T-helper 9 cell (primary cell): ENCODE measurements at regions not wholly inside any gene's neighbourhood (a gene's known extent, or its start where the extent isn't known, plus 50 kb on each side); places are given as distances from the start of the nearest gene placed in this dataset.
"Not testable (repeated sequence)": the region's sequence is repeated elsewhere in the genome, so short reads cannot be mapped to it uniquely, and the experiment has no call there.

Experiments used
- DNase-seq: peaks from one replicate; pipeline ENCODE4 v3.0.0-alpha.2; 2020

DNA sequence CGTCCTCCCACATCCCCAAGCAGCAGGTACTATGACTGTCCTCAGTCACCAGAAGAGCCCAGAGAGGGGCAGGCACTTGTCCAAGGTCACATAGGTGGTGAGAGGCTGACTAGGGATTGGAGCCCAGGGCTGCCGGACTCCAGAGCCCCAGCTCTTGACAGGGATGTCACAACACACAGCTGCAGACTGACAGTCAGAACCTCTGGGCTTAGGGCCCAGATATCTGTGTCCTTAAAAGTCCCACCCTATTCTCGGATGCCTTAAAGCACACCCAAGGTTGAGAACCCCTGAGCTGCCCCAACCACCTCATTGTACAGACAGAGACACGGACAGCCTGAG lies 622.9 kb downstream of the MATN1 start:
- no peak for DNase-seq

DNA sequence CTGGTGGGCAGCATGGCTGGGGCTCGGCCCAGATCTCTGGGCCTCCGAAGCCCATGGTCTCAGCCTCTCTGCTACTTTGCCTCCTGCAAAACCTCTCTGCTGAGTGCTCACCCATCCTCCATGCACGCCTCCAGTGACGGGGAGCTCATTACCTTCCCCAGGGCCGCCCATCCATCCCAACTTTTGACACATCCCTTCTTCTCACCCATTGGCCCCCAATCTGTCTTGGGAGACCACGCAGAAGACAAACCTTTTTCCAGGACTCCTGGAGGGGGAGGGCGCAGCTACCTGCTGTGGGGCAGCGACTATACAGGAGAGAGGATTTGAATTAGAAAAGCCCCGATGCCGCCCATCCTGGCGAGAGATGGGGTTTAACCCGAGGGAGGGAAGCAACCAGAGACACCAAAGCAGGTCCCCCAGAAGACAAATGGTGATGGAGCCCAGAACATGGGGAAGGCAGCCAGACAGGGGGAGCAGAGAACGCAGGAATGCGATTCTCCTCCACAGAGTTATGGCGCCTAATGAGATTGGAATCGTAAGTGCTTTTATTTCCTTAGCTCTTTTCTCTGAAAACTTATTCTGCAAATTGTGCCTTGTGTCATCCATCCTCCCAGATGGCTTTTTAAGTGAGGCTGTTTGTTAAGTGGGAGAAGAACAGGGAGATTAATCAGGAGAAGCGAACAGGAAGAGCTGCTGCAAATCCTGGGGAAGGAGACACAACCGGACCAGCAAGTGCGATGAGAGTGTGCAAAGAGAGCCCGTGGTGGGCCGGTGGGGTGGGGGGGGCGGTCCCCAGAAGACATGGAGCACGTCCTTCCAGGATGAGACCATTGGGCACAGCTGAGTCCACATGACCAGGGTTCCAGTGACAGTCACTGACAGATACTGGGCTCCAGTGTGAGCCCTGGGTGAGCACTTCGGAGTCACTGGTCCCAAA lies 623.5 kb downstream of the MATN1 start:
- DNase-seq = no peak

DNA sequence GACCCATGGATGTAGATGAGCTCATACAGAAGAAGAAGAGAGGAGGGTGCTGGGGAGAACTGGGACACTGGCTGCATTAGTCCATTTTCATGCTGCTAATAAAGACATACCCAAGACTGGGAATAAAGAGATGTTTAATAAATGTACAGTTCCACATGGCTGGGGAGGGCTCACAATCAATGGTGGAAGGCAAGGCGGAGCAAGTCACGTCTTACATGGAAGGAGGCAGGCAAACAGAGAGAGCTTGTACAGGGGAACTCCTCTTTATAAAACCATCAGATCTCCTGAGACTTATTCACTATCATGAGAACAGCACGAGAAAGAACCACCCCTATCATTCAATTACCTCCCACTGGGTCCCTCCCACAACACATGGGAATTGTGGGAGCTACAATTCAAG lies 625.5 kb downstream of the MATN1 start:
- DNase-seq = not testable (repeated sequence)

DNA sequence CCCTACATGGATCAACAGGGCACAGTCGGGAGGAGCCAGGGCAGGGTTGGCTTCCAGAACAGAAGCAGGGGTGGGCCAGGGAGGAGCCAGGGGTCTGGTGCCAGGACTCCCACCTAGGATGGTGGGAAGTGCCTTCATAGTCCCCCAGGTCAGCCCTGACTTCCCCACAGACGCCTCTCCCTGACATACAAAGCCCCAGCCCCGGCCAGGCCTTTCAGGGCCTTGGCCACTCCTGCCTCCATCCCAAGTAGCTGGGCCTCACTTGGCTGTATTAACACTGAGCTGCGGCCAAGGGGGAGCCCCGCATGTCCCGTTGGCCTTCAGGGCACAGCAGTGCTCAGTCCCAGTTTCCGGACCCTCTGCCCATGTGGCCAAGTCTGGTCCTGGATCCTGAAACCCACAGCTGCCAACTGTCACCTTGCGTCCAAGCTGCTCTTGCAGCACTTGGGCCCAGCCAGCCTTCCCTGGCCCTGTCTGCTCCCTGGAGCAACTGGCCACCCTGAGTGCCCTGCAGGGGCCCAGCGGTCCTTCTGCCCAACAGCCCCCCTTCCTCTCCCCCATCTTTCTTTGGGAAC lies 627.8 kb downstream of the MATN1 start:
- no peak for DNase-seq

DNA sequence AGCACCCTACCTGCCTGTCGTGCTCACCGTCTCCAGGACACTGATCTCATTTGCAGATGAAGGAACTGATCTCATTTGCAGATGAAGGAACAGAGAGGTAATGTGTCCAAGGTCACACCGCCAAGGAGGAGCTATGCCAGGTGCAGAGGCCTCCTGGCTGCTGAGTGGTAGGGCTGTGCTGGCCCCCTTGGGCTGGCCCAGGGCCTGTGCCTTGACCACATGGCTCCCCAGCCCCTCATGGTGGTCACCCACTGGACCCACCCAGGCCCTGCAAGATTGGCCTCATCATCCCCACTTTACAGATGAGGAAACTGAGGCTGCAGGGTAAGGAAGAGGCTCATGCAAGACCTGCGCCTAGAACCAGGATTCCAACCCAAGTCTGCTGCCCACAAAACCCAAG lies 628.3 kb downstream of the MATN1 start:
- no peak for DNase-seq

DNA sequence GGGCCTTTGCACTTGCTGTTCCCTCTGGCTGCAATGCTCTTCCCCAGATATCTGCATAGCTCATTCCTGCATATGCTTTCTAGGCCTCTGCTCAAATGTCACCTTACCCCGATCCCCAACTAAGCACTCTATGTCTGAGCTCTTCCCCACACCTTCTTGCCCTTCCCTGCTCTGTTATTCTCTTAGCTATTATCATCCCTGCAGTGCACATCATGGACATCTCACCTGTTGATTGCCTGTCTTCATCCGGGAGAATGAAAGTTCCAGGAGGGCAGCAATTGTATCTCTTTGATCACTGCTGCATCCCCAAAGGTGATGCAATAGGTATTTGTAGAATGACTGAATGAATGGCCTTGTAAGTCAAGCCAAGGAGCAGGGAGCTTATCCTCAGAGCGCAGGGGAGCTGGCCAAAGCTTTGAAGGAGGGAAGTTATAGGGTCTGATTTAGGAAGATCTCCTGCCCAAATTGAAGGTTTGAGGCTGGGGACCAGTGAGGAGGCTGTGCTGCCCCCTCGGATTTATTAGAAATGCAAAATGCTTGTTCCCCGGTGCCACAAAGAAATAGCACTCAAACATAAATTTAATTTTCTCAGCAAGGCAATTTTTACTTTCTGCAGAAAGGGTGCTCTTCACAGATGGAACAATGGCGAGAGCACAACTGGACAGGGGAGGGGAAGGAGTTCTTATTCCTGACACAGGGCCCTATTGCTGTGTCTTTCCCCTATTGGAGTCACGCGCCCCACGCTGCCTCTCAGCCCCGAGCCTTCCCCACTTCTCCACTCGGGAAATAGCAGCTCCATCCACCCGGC lies 631.1 kb downstream of the MATN1 start:
- no peak for DNase-seq

DNA sequence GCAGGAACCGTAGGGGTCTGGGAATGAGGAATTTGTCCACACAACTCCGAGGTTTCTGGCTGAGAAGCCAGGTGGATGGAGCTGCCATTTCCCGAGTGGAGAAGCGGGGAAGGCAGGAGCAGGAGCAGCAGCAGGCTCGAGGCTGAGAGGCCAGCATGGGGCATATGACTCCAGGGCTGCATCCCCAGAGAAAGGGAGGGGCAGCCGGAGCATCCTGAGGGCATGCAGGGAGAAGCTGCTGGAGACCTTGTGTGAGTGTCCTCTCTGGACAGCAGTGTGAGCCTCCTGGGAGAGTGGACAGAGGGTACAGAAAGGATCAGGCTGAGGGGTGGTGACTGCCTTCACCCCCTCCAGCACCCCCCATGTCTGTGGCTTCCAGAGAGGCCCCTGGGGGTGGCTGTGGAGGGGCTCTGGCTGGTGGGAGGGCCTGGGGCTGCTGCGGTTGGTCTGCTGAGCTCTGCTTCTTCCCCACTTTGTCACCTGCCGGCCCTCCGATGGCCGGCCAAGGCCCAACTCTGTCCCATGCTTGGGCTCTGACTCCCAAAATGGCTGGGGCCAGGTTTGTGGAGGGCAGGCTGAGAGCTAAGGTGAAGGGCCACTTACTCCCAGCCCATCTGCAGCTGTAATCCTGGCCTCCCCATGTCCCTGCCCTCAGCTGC lies 633.1 kb downstream of the MATN1 start:
- no peak for DNase-seq

DNA sequence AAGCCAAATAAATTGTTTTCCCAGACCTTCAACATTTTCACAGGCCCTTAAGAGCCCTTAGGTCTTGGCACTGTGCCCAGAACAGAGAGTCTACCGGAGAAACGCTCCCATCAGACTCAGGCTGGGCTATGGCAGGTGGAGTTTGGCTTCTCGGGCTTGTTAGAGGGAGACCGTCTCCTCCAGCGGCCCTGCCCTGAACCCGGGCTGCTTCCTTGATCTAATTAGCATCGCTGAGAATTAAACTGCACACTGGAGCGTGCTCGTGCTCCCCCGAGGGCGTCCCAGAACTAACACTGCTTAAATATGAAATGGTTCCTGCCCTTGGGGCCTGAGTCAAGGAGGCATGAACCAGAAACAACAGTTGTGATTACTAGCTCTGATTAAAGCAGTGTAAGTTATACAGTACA lies 634.4 kb downstream of the MATN1 start:
- no peak for DNase-seq

DNA sequence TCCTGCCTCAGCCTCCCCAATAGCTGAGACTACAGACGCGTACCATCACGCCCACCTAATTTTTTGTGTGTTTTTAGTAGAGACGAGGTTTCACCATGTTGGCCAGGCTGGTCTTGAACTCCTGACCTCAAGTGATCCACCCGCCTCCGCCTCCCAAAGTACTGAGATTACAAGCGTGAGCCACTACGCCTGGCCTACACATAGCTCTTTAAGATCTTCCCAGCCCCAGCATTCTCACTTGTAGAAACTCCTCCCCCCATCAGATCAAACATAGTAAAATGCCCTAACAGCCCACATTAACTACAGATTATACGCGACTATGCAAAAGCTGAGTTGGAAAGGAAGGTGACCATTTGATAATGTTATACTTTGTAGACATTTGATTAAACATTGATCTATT lies 634.8 kb downstream of the MATN1 start:
- DNase-seq = no peak

DNA sequence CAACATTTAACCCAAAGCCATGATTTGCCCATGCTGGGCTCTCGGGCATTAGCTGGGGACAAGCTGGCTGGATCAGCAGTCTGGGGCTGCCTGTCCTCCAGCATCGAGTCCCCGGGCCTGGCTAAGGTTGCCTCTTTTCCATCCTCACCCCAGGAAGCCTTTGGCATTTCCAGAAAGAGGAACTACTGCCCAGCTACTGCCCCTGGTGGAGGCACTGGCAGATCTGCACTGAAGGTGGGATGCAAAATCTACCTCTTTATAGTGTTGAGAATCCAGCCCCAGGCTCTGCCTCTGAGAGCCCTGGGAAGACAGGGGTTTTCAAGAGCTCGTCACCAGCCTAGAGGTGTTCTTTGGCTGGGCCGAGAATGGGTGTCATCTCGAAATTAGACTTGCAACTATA lies 635.9 kb downstream of the MATN1 start:
- DNase-seq = no peak

DNA sequence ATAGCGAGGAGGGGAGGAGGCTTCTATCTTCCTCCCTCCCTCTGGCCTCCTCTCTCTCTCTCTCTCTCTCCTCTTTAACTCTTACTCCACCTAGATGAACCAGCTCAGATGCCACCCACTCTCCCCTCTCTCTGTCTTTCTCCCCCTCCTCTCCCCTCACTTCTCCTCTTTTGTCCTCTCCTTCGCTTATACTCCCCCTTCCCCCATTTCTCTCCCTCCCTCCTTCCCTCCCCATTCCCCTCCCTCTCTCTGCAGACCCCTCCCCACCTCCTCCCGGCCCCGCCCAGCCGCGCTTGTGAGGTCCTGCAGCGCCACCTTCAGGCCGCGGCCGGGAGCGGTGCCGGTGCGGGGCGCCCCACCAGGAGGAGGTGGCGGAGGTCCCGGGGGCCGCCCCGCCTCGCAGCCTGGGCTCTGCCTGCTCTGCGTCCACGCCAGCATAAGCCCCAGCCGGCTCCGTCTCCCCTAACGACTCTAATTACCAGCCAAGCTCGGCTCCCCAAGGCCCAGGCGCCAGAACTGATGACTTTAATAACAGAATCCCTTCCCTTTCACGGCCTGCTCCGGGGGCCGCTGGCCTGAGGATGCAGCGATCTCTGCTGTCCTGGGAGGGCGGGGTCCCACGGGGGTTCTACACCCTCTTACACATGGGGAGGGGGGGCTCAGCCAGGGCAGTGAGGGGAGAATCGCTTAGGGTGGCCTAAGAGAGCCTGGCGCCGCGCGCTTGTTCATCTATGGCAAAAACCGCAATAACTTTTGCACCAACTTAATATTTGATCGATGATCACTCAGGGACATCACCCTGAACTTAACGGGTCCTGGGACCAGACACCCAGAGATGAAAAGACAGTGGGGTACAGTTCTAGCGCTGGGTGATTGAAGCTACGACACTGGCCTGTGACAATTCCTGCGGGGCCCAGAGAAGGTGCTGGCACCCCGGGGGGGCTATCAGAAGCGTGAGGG lies 637.3 kb downstream of the MATN1 start:
- peak; percentile 22 for DNase-seq

DNA sequence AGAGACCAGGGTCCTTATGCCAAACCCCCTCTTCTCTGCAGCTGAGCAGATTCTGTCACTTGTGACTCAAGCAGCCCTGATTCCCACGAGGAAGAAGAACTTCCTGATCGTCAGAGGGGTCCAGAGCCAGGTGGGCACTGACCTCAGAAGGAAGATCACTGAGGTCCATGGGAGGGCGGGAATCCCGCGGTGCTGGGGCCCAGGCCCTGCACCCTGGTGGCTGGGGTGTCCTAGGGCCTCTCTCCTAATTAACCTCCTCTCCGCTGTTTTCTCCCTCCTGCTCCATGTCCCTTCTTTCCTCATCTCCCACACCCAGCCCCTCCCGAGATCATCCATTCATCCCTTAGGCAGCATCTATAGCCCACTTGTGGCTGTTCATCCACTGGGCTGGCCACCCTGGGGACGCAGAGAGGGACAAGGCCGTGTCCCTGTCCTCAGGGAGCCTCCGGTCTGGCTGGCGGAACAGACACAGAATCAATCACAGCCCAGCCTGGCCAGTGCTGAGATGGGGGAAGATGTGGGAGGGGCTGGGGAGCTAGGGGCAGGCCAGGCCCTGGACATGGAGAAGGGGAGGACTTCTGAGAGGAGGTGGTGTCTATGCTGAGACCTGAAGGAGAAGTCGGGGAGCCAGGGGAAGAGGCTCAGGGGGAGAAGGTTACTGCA lies 638.3 kb downstream of the MATN1 start:
- no peak for DNase-seq

DNA sequence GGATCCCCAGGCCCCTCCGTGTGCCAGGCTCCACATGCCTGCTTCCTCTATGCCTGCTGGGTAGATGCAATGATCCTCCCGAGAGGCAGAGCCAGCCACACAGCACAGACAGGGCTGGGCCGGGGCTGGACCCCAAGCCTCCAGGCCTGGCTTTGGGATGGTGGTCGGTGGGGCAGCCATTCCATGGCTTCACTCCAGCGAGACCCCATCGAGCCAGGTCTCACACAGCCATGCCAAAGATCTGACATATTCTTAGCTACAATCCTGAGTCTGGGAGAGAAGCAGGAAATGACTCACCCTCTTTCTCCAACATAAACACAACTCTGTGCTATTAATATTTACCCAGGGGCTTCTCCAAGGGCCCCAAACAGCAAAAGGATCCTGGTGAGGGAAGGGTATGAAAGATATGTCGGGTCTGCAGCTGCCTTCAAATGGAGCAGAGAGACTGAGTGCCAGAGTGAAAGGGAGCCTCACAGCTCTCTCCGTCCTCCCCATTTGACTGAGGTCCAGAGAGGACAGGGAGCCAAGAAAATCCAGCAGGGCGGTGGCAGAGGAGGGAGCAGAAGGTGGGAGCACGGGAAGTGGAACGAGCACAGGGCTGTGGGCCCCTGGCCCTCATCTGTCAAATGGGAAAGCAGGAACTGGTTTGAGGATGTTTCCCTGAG lies 639.5 kb downstream of the MATN1 start:
- DNase-seq = no peak

DNA sequence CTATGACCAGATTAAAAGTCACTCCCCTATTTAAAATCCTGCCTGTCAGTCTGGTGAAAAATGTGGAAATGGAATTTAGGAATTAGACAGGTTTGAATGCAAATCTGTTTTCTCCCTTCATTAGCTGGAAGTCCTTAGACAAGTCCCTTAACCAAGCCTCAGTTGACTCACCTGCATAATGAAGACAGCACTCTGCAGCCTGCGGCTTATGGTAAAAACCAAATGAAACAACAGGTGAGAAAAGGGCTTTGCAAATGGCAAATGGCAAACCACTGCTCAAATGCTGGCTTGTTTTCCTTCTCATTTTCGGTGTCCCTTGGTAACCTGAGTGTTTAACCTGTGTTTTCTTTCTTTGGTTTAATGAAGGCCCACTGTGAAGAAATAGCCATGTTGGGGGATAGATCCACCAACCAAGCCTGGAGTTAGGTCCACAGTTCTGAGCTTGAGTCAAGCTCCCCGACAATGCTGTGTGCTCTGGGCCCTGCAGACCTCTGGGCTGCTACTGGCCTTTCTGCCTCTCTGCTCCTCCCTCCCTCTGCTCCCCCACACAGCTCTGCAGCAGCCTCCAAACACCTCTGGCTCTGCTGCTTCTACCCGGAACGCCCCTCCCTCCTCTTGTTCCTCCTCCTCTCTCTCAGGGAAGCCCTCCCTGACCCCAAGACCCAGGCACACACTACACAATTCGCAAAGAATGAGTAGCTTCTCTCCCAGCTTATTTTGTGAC lies 641.8 kb downstream of the MATN1 start:
- DNase-seq = no peak

DNA sequence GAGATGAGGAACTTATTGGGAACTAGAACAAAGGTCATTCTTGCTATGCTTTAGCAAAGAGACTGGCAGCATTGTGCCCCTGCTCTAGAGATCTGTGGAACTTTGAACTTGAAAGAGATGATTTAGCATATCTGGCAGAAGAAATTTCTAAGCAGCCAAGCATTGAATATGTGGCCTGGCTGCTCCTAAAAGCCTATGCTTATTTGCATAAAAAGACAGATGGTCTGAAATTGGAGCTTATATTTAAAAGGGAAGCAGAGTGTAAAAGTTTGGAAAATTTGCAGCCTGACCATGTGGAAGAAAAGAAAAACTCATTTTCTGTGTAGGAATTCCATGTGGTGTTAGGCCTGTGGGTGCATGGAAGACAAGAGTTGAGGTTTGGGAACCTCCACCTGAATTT lies 647.5 kb downstream of the MATN1 start:
- DNase-seq = not testable (repeated sequence)

DNA sequence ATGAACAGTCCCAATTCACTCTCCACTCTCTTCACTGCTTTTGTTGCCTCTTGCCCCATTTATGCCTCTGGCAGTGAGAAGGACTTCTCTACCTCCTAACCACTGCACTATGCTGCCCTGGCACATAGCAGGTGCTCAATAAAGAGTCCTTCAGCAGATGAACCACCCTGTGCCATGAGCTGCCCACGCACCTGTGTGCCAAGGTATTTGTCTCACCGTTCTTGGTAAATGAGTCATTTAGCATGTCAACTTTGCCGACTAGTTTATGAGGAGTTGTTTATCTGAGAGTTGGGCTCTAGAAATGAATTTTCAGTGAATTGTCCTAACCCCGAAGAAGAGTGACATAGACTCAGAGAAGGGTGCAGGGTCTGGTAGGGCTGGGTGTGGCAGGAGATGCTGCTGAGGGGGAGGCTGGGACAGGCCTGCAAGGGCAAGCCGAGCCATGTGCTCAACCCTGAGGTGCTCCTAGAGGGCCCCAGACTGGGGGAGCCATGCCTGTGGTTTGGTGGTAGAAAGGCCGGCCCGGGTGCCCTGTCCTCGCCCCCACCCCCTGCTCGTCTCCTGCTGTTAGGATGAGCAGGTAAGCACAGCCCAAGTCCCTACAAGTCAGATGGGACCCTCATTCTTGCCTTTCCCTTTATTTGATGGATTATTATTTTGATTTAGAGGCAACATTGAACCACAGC lies 654.5 kb downstream of the MATN1 start:
- no peak for DNase-seq

DNA sequence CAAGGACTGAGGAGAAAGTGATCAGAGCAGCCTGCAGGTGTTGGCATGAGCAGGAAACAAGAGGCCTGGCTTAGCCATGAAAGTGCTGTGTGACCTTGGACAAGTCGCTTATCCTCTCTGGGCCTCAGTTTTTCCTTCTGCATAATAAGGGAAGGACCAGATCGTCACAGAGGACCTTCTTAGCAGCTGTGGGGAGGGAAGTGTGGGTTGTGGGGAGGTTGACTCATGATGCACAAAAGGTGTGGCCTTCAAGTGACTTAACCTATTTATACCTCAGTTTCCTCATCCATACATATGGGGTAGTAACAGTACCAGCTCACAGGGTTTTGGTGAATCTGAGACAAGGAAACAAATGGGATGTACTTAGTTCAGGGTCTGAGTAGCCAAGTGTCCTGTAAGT lies 658.8 kb downstream of the MATN1 start:
- DNase-seq = no peak

DNA sequence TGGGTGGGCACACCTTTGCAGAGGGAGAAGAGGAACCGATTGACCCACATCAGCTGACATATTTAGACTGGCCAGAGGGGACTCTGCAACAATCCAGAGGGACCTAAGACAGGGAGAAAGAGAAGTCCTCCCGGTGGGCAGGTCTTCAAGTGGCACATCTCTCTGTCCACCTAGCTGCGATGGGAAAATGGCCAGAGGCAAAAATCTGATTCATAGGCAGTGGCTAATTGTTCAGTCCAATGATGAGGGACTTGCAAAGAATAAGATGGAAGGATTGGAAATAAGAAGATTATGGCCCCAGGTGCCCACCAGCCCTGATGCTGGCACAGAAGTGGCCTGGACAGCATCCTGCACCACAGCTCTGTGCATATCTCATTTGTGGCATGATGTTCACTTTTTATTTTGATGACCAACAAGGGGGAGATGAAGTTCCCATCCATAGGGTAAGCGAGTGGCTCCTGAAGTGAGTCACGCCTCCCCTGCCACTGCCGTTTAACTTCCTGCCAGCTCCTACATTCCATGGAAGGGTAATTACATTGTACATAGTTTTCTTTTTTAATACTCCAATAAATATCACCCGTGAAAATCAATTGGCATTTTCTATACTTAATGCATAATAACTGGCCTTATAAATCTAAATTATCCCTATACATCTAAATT lies 659.6 kb downstream of the MATN1 start:
- DNase-seq = no peak
